Heart left ventricle (tissue), 16 donors: ENCODE measurements at regions not wholly inside any gene's neighbourhood (a gene's known extent, or its start where the extent isn't known, plus 50 kb on each side); places are given as distances from the start of the nearest gene placed in this dataset.

ENCODE experiments used
- ATAC-seq, 4 donors: fragments of 200-7000 bp; cut with Tn5 transposase; one replicate each; pipeline ENCODE4 v1.9.1; 2020 to 2022; ENCODE audit warnings: moderate library complexity in 4 of 4, mild to moderate bottlenecking in 3 of 4, moderate number of reproducible peaks in 1 of 4
- DNase-seq, 5 donors: peaks; one replicate each; pipeline ENCODE4 v3.0.0-alpha.2; 2020
- H3K27ac ChIP-seq, 12 donors: fragments of 200-600 bp; sonication (generic) in 4 of 12; one replicate each; pipeline versions ENCODE4 v1.5.0 to v1.8.0; 2016 to 2022; ENCODE audit warnings: mild to moderate bottlenecking in 2 of 12
- H3K27me3 ChIP-seq, 9 donors: fragments of 200-600 bp; sonication (generic) in 2 of 9; one replicate each; pipeline versions ENCODE4 v1.5.1 to v1.8.0; 2016 to 2022; ENCODE audit warnings: mild to moderate bottlenecking in 3 of 9
- H3K36me3 ChIP-seq, 9 donors: fragments of 200-600 bp; sonication (generic) in 2 of 9; one replicate each; pipeline versions ENCODE4 v1.5.0 to v1.8.0; 2018 to 2022; ENCODE audit warnings: mild to moderate bottlenecking in 2 of 9
- H3K4me1 ChIP-seq, 12 donors: fragments of 200-600 bp; sonication (generic) in 4 of 12; one replicate each; pipeline versions ENCODE4 v1.5.0 to v1.8.0; 2016 to 2022; ENCODE audit warnings: mild to moderate bottlenecking in 3 of 12
- H3K4me3 ChIP-seq, 12 donors: fragments of 200-600 bp; sonication (generic) in 4 of 12; one replicate each; pipeline versions ENCODE4 v1.5.0 to v1.8.0; 2017 to 2022; ENCODE audit warnings: mild to moderate bottlenecking in 9 of 12, moderate library complexity in 4 of 12
- H3K9me3 ChIP-seq, 12 donors: fragments of 200-600 bp; sonication (generic) in 4 of 12; one replicate each; pipeline versions ENCODE4 v1.5.0 to v1.8.0; 2016 to 2022; ENCODE audit warnings: mild to moderate bottlenecking in 1 of 12
- CTCF ChIP-seq, 12 donors: fragments of 200-600 bp; sonication (generic) in 4 of 12; IDR thresholded peaks; one replicate each; pipeline versions ENCODE4 v1.5.0 to v1.8.0; 2018 to 2022; ENCODE audit warnings: antibody characterized with exemption in 12 of 12, mild to moderate bottlenecking in 5 of 12
- POLR2A ChIP-seq, 2 donors: fragments of 450-650 bp; IDR thresholded peaks; one replicate each; pipeline ENCODE4 v1.6.1; 2017; ENCODE audit warnings: antibody characterized with exemption in 2 of 2, mild to moderate bottlenecking in 2 of 2, moderate library complexity in 2 of 2
- WGBS, 4 donors: extraction: QIAGEN DNeasy Blood & Tissue Kit in 2 of 4; methylation state at CpG; one replicate each; pipeline versions ENCODE4 v1.1.5 to v1.1.7; 2013 to 2018; 5-methylcytosine and 5-hydroxymethylcytosine counted together
- intact Hi-C, 10 donors: fragments of 100-400 bp; cut with DNase I; formaldehyde crosslinking; loops; one replicate each; pipeline versions ENCODE4 v1.11.1 to v1.14.2; 2022
- donor health status: ischemic (EF 13 %, LVEDD 7.1; RV severe dilation, severe dysfunction).
- donor health status: healthy with polysubstance abuse.
- donor health status: DM: no; HTN: yes; CAD: no.
- donor health status: DM: no; HTN: no; CAD: no.
- donor health status: ischemic (EF 25% LVEDD 6.9; RV normal size, moderate dysfunction).
- donor health status: ischemic (EF 25% LVEDD 5.7; RV mildly dilated, moderate dysfunction).
- donor health status: healthy.
- donor health status: DM: yes; HTN: yes; CAD: no.
- donor health status: ischemic (EF 35%, LVEDD 5.7; RV mildly dilated, moderate dysfunction).
- donor health status: nonischemic (EF 11% LVEDD 7.7; RV severe dilation, severe dysfunction).
- donor health status: DM: yes; HTN: yes; CAD: no.
- donor health status: PGD.
- donor health status: ischemic (EF 29% LVEDD 5.4; RV normal size, mild dysfunction).
- donor health status: nonischemic (EF 23%, LVEDD 6.1; RV moderate dilation, normal function).

- intact Hi-C loops, result no loop called here
- Histone ChIP-seq H3K9me3 (peaks cover 0 to 7% (median 0%) of the 10 kb centered on the region in 12 donors), H3K36me3 (no peaks in the 10 kb centered on the region), H3K27ac (peak overlapping the region in 10 of 12 donors; percentile 43 to 93 (median 82)), H3K4me1 (peaks cover 0 to 18% (median 7%) of the 10 kb centered on the region in 12 donors), H3K27me3 (no peaks in the 10 kb centered on the region), H3K4me3 (no peak overlapping the region)
- TF ChIP-seq POLR2A (IDR thresholded peaks at IDR 0.05) (no peak), CTCF (IDR thresholded peaks at IDR 0.05) (no peak)
- DNase-seq (no peak), ATAC-seq (peak in 1 of 4 donors; percentile 29)
- WGBS, 4 donors, result 46 to 65% (median 58%) methylated on average over 1 of the region's 1 CpG
Measured at GRCh38 chr2:16413947-16414346, 251.7 kb downstream of the CYRIA start.

GRCh38 chr2:16413285-16413684 is 252.3 kb downstream of the CYRIA start:
- no peak overlapping the region for H3K4me3 ChIP-seq
- H3K9me3 ChIP-seq, result peaks cover 0 to 7% (median 0%) of the 10 kb centered on the region in 12 donors
- 6 to 10% (median 7%) methylated on average over 5 of the region's 5 CpGs for WGBS, 4 donors
- no peaks in the 10 kb centered on the region for H3K36me3 ChIP-seq
- intact Hi-C loops, result no loop called here
- no peak for TF ChIP-seq POLR2A (IDR thresholded peaks at IDR 0.05)
- no peak for TF ChIP-seq CTCF (IDR thresholded peaks at IDR 0.05)
- peak overlapping the region in 10 of 12 donors; percentile 54 to 93 (median 82) for H3K27ac ChIP-seq
- H3K4me1 ChIP-seq, result peaks cover 0 to 23% (median 7%) of the 10 kb centered on the region in 12 donors
- ATAC-seq, result peak; percentile 94 to 99 (median 98)
- no peaks in the 10 kb centered on the region for H3K27me3 ChIP-seq
- peak; percentile 67 to 83 (median 75) for DNase-seq

GRCh38 chr2:16412321-16413030 is 253.2 kb downstream of the CYRIA start:
- no peak for TF ChIP-seq CTCF (IDR thresholded peaks at IDR 0.05)
- TF ChIP-seq POLR2A (IDR thresholded peaks at IDR 0.05), result no peak
- 78 to 88% (median 87%) methylated on average over 2 of the region's 2 CpGs for WGBS, 4 donors
- intact Hi-C loops, result no loop called here
- no peaks in the 10 kb centered on the region for H3K36me3 ChIP-seq
- DNase-seq, result no peak
- H3K27ac ChIP-seq, result peak overlapping the region in 10 of 12 donors; percentile 54 to 93 (median 74)
- peaks cover 0 to 29% (median 7%) of the 10 kb centered on the region in 12 donors for H3K4me1 ChIP-seq
- ATAC-seq, result no peak
- no peak overlapping the region for H3K4me3 ChIP-seq
- H3K27me3 ChIP-seq, result no peaks in the 10 kb centered on the region
- H3K9me3 ChIP-seq, result peaks cover 0 to 7% (median 0%) of the 10 kb centered on the region in 12 donors

GRCh38 chr2:16411788-16412187 is 253.8 kb downstream of the CYRIA start:
- intact Hi-C loops, result no loop called here
- peaks cover 0 to 36% (median 9%) of the 10 kb centered on the region in 12 donors for H3K4me1 ChIP-seq
- H3K4me3 ChIP-seq, result no peak overlapping the region
- peaks cover 0 to 7% (median 0%) of the 10 kb centered on the region in 12 donors for H3K9me3 ChIP-seq
- no peak overlapping the region for H3K27ac ChIP-seq
- 76 to 85% (median 82%) methylated on average over 3 of the region's 3 CpGs for WGBS, 4 donors
- no peaks in the 10 kb centered on the region for H3K27me3 ChIP-seq
- no peaks in the 10 kb centered on the region for H3K36me3 ChIP-seq
- no peak for ATAC-seq
- DNase-seq, result no peak
- TF ChIP-seq CTCF (IDR thresholded peaks at IDR 0.05), result no peak
- no peak for TF ChIP-seq POLR2A (IDR thresholded peaks at IDR 0.05)
